RWPE1 (cell line): ENCODE measurements at regions not wholly inside any gene's neighbourhood (a gene's known extent, or its start where the extent isn't known, plus 50 kb on each side); places are given as distances from the start of the nearest gene placed in this dataset.

Experiments used
- CTCF ChIA-PET: fragments of 350-600 bp; sonication (Branson Sonifier 250); formaldehyde crosslinking; extraction: SDS; loops from one replicate; lab custom pipeline; 2021; lab: Yijun Ruan, JAX
- POLR2A ChIA-PET: fragments of 400-600 bp; formaldehyde crosslinking; extraction: SDS; loops from one replicate; lab custom pipeline; 2020; ENCODE audit warnings: antibody characterized with exemption; ENCODE audit not compliant: low non-redundant PET; lab: Yijun Ruan, JAX
- DNase-seq: peaks from one replicate; pipeline ENCODE4 v3.0.0; 2012; ENCODE audit warnings: low spot score
- H3K27ac ChIP-seq: fragments of 450-650 bp; 2 replicates; pipeline ENCODE4 v1.5.1; 2017
- TF ChIP-seq, protein P1 (sequence below): fragments of 450-650 bp; conservative IDR thresholded peaks from 2 replicates; pipeline ENCODE4 v1.5.1; 2017; ENCODE audit warnings: low read depth, mild to moderate bottlenecking

DNA sequence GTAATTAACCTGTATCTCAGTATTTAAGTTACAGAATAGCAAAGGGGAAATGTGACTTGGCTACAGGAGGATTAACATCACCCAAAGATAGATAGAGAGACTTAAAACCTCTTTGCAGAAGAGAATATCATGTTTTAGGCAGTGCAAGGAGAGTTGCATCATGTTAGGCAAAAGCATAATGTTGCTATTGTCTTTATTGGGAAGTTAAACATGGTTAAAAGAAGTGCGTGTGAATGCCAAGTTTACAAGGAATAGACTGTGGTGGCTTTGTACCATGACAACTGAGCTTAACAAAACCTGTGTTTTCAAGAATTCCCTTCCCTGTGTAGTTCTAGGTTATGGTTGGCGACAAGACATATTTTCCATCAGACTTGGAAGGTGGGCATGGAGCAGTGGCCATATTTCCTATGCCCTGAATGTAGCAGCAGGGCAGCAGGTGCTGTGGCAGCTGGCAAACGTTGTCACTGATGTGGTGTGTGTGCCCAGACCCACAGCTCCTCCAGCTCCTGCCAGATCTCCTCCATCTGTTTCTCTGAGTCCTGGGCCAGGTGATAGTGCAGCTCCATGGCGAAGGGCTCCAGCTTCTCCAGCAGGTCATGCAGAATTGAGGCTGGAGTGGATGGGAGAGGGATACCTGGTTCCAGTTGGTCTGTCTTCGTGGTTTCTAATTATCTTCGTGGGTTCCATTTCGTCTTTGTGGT is 163.3 kb downstream of the QRSL1 start:
- H3K27ac ChIP-seq, result no peak overlapping the region
- CTCF ChIA-PET, result no interaction called here
- no peak for DNase-seq
- TF ChIP-seq, protein P1, sequence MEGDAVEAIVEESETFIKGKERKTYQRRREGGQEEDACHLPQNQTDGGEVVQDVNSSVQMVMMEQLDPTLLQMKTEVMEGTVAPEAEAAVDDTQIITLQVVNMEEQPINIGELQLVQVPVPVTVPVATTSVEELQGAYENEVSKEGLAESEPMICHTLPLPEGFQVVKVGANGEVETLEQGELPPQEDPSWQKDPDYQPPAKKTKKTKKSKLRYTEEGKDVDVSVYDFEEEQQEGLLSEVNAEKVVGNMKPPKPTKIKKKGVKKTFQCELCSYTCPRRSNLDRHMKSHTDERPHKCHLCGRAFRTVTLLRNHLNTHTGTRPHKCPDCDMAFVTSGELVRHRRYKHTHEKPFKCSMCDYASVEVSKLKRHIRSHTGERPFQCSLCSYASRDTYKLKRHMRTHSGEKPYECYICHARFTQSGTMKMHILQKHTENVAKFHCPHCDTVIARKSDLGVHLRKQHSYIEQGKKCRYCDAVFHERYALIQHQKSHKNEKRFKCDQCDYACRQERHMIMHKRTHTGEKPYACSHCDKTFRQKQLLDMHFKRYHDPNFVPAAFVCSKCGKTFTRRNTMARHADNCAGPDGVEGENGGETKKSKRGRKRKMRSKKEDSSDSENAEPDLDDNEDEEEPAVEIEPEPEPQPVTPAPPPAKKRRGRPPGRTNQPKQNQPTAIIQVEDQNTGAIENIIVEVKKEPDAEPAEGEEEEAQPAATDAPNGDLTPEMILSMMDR, result no peak
- POLR2A ChIA-PET, result no interaction called here

DNA sequence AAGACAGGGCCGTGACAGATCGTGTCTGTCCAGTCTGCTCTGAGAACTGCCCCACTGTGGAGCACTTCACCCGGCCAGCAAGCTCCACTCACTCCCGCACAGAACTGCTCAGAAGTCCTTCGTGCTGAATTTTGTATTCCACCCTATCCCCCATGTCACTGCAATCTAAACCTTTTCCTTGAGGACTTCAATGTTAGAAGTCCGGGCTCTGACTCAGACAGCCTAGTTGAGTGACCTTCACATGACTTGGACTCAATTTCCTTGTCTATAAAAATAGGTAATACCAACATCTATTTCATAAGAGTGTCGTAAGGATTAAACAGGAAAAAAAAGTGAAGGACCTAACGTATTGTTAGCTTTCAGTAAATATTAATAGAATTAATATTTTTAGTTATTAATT is 161.6 kb downstream of the QRSL1 start:
- no peak overlapping the region for H3K27ac ChIP-seq
- ChIA-PET CTCF (interaction anchor here (0.6 kb wide), 1 partner anchor 1088 kb away, joined by 3 read pairs; no protein-coding TSS in a partner anchor), POLR2A (no interaction called here)
- no peak for DNase-seq
- TF ChIP-seq, protein P1, result no peak

- H3K27ac ChIP-seq, result no peak overlapping the region
- DNase-seq, result no peak
- TF ChIP-seq, protein P1, result no peak
- POLR2A ChIA-PET, result no interaction called here
- CTCF ChIA-PET, result no interaction called here
Observed at GRCh38 chr6:106790149-106790770, 160.9 kb downstream of the QRSL1 start.

- POLR2A ChIA-PET, result no interaction called here
- CTCF ChIA-PET, result no interaction called here
- TF ChIP-seq, protein P1, result no peak
- DNase-seq, result no peak
- H3K27ac ChIP-seq, result no peak overlapping the region
Observed at GRCh38 chr6:106789428-106790148, 160.2 kb downstream of the QRSL1 start.

DNA sequence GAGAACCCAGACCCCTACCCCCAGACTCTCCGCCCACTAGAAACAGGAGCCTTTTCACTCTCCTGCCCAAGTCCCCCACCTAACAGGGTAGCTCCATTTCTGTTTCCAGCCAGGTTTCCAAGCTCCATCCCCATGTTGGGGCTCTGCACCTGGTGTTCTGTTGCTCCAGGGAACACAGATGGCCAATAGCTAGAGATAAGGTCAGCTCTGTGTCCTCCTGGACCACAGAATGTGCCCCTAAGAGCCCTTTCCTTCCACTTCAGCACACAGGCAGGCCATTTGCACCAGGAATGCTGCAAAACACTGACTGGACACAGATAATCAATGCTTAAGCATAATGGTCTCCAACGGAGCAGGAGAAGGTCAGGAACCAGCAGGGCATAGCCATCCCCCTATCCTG is 159.4 kb downstream of the QRSL1 start:
- POLR2A ChIA-PET, result no interaction called here
- H3K27ac ChIP-seq, result no peak overlapping the region
- TF ChIP-seq, protein P1, result no peak
- DNase-seq, result no peak
- CTCF ChIA-PET, result no interaction called here

GRCh38 chr6:106787327-106788196 is 158.2 kb downstream of the QRSL1 start:
- CTCF ChIA-PET, result no interaction called here
- TF ChIP-seq, protein P1, result no peak
- POLR2A ChIA-PET, result no interaction called here
- no peak for DNase-seq
- no peak overlapping the region for H3K27ac ChIP-seq
